Heart left ventricle (tissue), 13 donors: ENCODE measurements at regions not wholly inside any gene's neighbourhood (a gene's known extent, or its start where the extent isn't known, plus 50 kb on each side); places are given as distances from the start of the nearest gene placed in this dataset.

Source experiments
- POLR2A ChIP-seq, 2 donors: fragments of 450-650 bp; IDR thresholded peaks; one replicate each; pipeline ENCODE4 v1.6.1; 2017; ENCODE audit warnings: antibody characterized with exemption in 2 of 2, mild to moderate bottlenecking in 2 of 2, moderate library complexity in 2 of 2
- TF ChIP-seq, protein P1 (sequence below), 12 donors: fragments of 200-600 bp; sonication (generic) in 4 of 12; IDR thresholded peaks; one replicate each; pipeline versions ENCODE4 v1.5.0 to v1.8.0; 2018 to 2022; ENCODE audit warnings: antibody characterized with exemption in 12 of 12, mild to moderate bottlenecking in 5 of 12
- donor health status: ischemic (EF 13 %, LVEDD 7.1; RV severe dilation, severe dysfunction).
- donor health status: DM: no; HTN: yes; CAD: no.
- donor health status: DM: no; HTN: no; CAD: no.
- donor health status: ischemic (EF 25% LVEDD 6.9; RV normal size, moderate dysfunction).
- donor health status: ischemic (EF 25% LVEDD 5.7; RV mildly dilated, moderate dysfunction).
- donor health status: ischemic (EF 35%, LVEDD 5.7; RV mildly dilated, moderate dysfunction).
- donor health status: nonischemic (EF 11% LVEDD 7.7; RV severe dilation, severe dysfunction).
- donor health status: DM: yes; HTN: yes; CAD: no.
- donor health status: PGD.
- donor health status: ischemic (EF 29% LVEDD 5.4; RV normal size, mild dysfunction).
- donor health status: nonischemic (EF 23%, LVEDD 6.1; RV moderate dilation, normal function).

DNA sequence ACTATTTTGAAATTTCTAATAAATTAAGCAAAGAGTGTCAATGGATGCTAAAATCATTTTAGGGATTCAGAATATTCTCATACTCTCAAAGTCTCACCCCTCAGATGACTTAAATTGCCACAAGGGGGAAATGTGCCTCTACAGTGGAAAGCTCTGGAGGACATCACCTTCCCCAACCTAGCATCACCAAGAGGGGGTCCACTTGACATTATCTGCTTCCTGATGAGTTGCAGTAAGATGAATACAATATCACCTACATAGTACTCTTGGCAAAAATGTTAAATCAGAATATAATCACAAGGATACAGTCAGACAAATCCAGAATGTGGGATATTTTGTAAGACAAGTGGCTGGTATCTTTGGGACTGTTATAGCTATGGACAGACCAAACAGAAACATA is 290.1 kb downstream of the MFSD1 start:
- no peak for TF ChIP-seq POLR2A (IDR thresholded peaks at IDR 0.05)
- TF ChIP-seq, protein P1, sequence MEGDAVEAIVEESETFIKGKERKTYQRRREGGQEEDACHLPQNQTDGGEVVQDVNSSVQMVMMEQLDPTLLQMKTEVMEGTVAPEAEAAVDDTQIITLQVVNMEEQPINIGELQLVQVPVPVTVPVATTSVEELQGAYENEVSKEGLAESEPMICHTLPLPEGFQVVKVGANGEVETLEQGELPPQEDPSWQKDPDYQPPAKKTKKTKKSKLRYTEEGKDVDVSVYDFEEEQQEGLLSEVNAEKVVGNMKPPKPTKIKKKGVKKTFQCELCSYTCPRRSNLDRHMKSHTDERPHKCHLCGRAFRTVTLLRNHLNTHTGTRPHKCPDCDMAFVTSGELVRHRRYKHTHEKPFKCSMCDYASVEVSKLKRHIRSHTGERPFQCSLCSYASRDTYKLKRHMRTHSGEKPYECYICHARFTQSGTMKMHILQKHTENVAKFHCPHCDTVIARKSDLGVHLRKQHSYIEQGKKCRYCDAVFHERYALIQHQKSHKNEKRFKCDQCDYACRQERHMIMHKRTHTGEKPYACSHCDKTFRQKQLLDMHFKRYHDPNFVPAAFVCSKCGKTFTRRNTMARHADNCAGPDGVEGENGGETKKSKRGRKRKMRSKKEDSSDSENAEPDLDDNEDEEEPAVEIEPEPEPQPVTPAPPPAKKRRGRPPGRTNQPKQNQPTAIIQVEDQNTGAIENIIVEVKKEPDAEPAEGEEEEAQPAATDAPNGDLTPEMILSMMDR (IDR thresholded peaks at IDR 0.05) = no peak
